Fibroblast of the aortic adventitia (primary cell): ENCODE measurements at regions not wholly inside any gene's neighbourhood (a gene's known extent, or its start where the extent isn't known, plus 50 kb on each side); places are given as distances from the start of the nearest gene placed in this dataset.

Source experiments
- DNase-seq: peaks from one replicate; pipeline ENCODE4 v3.0.0-alpha.2; 2010; ENCODE audit warnings: low read depth
- H3K4me3 ChIP-seq: 2 replicates; pipeline ENCODE4 v1.5.1; 2011; ENCODE audit warnings: low read depth, mild to moderate bottlenecking, control low read depth, low read length, moderate library complexity
- CTCF ChIP-seq: IDR thresholded peaks from 2 replicates; pipeline ENCODE4 v1.5.1; 2011; ENCODE audit warnings: mild to moderate bottlenecking, low read length, control low read depth, inconsistent platforms; ENCODE audit not compliant: insufficient read depth

- DNase-seq: no peak
- H3K4me3 ChIP-seq: no peak overlapping the region
These were observed 250.9 kb upstream of the SDK2 start for GRCh38 chr17:73895157-73895556.

GRCh38 chr17:73896966-73897365 lies 252.7 kb upstream of the SDK2 start:
- no peak overlapping the region for H3K4me3 ChIP-seq
- DNase-seq: no peak
- TF ChIP-seq CTCF: no peak

More at GRCh38 chr17:73895157-73895556, 250.9 kb upstream of the SDK2 start:
- no peak for TF ChIP-seq CTCF

DNA sequence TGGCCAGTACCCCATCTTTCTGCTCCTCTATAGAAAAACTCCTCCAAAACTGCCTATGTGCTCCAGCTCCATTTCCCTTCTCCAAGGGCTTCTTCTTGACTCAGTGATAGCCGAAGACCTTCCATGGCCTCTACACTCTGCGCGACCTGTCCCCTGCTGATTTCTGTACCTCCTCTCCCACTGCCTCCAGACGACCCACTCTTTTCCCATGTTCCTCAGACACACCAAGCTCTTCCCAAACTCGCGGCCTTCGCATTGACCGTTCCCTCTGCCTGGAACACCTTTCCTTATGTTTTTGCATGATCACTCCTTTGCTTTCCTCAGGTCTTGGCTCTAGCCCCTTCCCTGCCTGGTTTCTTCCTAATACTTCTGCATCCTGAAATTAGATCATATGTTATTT lies 255.6 kb upstream of the SDK2 start:
- no peak for TF ChIP-seq CTCF
- DNase-seq: no peak
- no peak overlapping the region for H3K4me3 ChIP-seq

- no peak for DNase-seq
- no peak for TF ChIP-seq CTCF
- H3K4me3 ChIP-seq: no peak overlapping the region
These were observed 256.3 kb upstream of the SDK2 start for GRCh38 chr17:73900516-73900915.

GRCh38 chr17:73901249-73901648 lies 257.0 kb upstream of the SDK2 start:
- DNase-seq: no peak
- no peak overlapping the region for H3K4me3 ChIP-seq
- TF ChIP-seq CTCF: no peak

GRCh38 chr17:73901661-73902415 lies 257.6 kb upstream of the SDK2 start:
- no peak overlapping the region for H3K4me3 ChIP-seq
- no peak for DNase-seq
- TF ChIP-seq CTCF: no peak
